ENCODE measurements at regions not wholly inside any gene's neighbourhood (a gene's known extent, or its start where the extent isn't known, plus 50 kb on each side); places are given as distances from the start of the nearest gene placed in this dataset.

- TF ChIP-seq POLR2AphosphoS5 (IDR thresholded peaks at IDR 0.05; ENCODE audit: low read depth) (no peak), GABPA (IDR thresholded peaks at IDR 0.05; ENCODE audit: low read depth) (no peak), CTCF (IDR thresholded peaks at IDR 0.05; ENCODE audit: insufficient read depth, low read length) (no peak), SPI1 (IDR thresholded peaks at IDR 0.05; ENCODE audit: borderline replicate concordance, low read depth) (no peak), REST (IDR thresholded peaks at IDR 0.05; ENCODE audit: insufficient replicate concordance, low read depth) (no peak)
- H3K27me3 ChIP-seq (ENCODE audit: insufficient read depth, poor library complexity, severe bottlenecking) = no peaks in the 10 kb centered on the region
These were observed 1313.2 kb downstream of the TBC1D22A start for GRCh38 chr22:48075604-48076003.

GRCh38 chr22:48072777-48073176 lies 1310.3 kb downstream of the TBC1D22A start:
- no peak overlapping the region for H3K27ac ChIP-seq (replicated peaks)
- no peak overlapping the region for H3K4me3 ChIP-seq (replicated peaks; ENCODE audit: insufficient read depth, low read length)
- no peaks in the 10 kb centered on the region for H3K27me3 ChIP-seq (ENCODE audit: insufficient read depth, poor library complexity, severe bottlenecking)
- TF ChIP-seq POLR2AphosphoS5 (IDR thresholded peaks at IDR 0.05; ENCODE audit: low read depth) (no peak), GABPA (IDR thresholded peaks at IDR 0.05; ENCODE audit: low read depth) (no peak), CTCF (IDR thresholded peaks at IDR 0.05; ENCODE audit: insufficient read depth, low read length) (no peak), REST (IDR thresholded peaks at IDR 0.05; ENCODE audit: insufficient replicate concordance, low read depth) (no peak), SPI1 (IDR thresholded peaks at IDR 0.05; ENCODE audit: borderline replicate concordance, low read depth) (no peak)
- DNase-seq (ENCODE audit: low read depth in 1 of 2, low spot score in 1 of 2) = no peak

More at GRCh38 chr22:48075604-48076003, 1313.2 kb downstream of the TBC1D22A start:
- H3K27ac ChIP-seq (replicated peaks) = no peak overlapping the region
- no peak overlapping the region for H3K4me3 ChIP-seq (replicated peaks; ENCODE audit: insufficient read depth, low read length)
- no peak for DNase-seq (ENCODE audit: low read depth in 1 of 2, low spot score in 1 of 2)

GRCh38 chr22:48071828-48072227 lies 1309.4 kb downstream of the TBC1D22A start:
- no peak for DNase-seq (ENCODE audit: low read depth in 1 of 2, low spot score in 1 of 2)
- Histone ChIP-seq H3K27me3 (ENCODE audit: insufficient read depth, poor library complexity, severe bottlenecking) (no peaks in the 10 kb centered on the region), H3K27ac (replicated peaks) (no peak overlapping the region), H3K4me3 (replicated peaks; ENCODE audit: insufficient read depth, low read length) (no peak overlapping the region)
- TF ChIP-seq REST (IDR thresholded peaks at IDR 0.05; ENCODE audit: insufficient replicate concordance, low read depth) (no peak), CTCF (IDR thresholded peaks at IDR 0.05; ENCODE audit: insufficient read depth, low read length) (no peak), GABPA (IDR thresholded peaks at IDR 0.05; ENCODE audit: low read depth) (no peak)

Data from HL-60 (cell line).